ENCODE measurements at regions not wholly inside any gene's neighbourhood (a gene's known extent, or its start where the extent isn't known, plus 50 kb on each side); places are given as distances from the start of the nearest gene placed in this dataset.

- TF ChIP-seq POLR2A (IDR thresholded peaks at IDR 0.05) (no peak), CTCF (IDR thresholded peaks at IDR 0.05) (no peak)
These were observed 120.6 kb upstream of the HTR2A start for GRCh38 chr13:47017476-47017875.
